ENCODE measurements at regions not wholly inside any gene's neighbourhood (a gene's known extent, or its start where the extent isn't known, plus 50 kb on each side); places are given as distances from the start of the nearest gene placed in this dataset.

DNA sequence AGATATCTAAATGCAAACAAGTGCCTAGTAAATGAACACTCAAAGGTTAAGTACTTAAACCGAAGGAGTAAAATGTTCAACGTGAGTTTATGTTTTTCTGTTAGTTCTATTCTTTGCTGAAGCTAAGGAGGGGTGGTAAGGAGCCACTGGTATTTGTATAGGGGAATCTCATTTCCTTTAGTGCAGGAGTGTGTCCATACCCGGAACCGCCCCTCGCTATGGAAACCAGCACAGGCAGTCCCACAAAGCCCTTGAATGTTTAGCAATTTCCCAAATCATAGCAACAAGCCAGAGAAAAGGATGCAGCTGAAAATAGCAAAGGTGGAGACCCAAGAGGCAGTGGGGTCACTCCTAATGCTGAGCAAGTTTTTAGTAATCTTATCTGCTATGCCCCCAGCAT, 78.8 kb upstream of the STK32A start:
- TF ChIP-seq POLR2AphosphoS5 (IDR thresholded peaks at IDR 0.05; ENCODE audit: low read depth, low read length) = no peak
- no peak for TF ChIP-seq TAF1 (IDR thresholded peaks at IDR 0.05; ENCODE audit: borderline replicate concordance, insufficient read depth, low read length)
- TF ChIP-seq, protein P1, sequence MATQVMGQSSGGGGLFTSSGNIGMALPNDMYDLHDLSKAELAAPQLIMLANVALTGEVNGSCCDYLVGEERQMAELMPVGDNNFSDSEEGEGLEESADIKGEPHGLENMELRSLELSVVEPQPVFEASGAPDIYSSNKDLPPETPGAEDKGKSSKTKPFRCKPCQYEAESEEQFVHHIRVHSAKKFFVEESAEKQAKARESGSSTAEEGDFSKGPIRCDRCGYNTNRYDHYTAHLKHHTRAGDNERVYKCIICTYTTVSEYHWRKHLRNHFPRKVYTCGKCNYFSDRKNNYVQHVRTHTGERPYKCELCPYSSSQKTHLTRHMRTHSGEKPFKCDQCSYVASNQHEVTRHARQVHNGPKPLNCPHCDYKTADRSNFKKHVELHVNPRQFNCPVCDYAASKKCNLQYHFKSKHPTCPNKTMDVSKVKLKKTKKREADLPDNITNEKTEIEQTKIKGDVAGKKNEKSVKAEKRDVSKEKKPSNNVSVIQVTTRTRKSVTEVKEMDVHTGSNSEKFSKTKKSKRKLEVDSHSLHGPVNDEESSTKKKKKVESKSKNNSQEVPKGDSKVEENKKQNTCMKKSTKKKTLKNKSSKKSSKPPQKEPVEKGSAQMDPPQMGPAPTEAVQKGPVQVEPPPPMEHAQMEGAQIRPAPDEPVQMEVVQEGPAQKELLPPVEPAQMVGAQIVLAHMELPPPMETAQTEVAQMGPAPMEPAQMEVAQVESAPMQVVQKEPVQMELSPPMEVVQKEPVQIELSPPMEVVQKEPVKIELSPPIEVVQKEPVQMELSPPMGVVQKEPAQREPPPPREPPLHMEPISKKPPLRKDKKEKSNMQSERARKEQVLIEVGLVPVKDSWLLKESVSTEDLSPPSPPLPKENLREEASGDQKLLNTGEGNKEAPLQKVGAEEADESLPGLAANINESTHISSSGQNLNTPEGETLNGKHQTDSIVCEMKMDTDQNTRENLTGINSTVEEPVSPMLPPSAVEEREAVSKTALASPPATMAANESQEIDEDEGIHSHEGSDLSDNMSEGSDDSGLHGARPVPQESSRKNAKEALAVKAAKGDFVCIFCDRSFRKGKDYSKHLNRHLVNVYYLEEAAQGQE (IDR thresholded peaks at IDR 0.05; ENCODE audit: insufficient read depth in 1 of 2, low read depth in 2 of 2, low read length in 2 of 2) = no peak
- TF ChIP-seq FOXP2 (optimal IDR thresholded peaks at IDR 0.05; ENCODE audit: borderline replicate concordance, extremely low read depth, extremely low read length, insufficient read depth) = no peak
- TF ChIP-seq SIN3A (IDR thresholded peaks at IDR 0.05; ENCODE audit: borderline replicate concordance, insufficient read depth, low read length) = no peak

DNA sequence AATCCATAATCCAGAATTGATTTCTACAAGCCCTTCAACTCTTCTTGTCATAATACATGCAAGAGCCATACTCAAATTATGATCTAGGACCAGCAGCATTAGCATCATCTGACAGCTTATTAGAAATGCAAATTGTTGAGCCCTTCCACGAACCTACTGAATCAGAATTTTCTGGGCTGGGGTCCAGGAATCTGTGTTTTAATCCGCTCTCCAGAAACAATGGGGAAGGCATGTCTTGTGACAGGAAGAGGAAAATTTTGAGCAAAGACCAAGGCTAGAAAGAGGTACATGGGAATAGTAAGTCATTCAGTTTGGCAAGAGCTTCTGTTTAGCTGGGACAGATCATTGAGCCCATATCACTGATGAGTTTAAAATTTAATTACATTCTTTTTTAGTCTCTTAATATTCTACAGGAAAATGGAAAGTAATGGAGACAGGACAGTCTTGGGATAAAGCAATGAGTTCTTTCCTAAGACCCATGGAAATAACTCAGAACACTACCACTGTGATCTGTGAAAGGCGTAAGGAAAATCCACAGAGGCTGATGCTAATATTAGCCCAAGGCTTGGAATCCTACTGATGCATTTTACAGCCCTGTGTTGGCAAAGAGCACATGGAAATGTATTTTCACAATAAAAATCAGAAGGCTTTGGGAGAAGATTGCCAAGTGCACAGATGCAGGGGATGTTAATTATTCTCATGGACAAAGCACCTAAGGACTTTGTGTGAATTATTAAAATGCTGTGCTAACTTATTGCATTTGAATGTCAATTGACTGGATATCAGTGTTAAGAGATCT, 73.7 kb upstream of the STK32A start:
- no peak for TF ChIP-seq FOXP2 (optimal IDR thresholded peaks at IDR 0.05; ENCODE audit: borderline replicate concordance, extremely low read depth, extremely low read length, insufficient read depth)
- no peak for TF ChIP-seq SIN3A (IDR thresholded peaks at IDR 0.05; ENCODE audit: borderline replicate concordance, insufficient read depth, low read length)
- TF ChIP-seq POLR2AphosphoS5 (IDR thresholded peaks at IDR 0.05; ENCODE audit: low read depth, low read length) = no peak
- no peak for TF ChIP-seq TAF1 (IDR thresholded peaks at IDR 0.05; ENCODE audit: borderline replicate concordance, insufficient read depth, low read length)
- TF ChIP-seq, protein P1 (IDR thresholded peaks at IDR 0.05; ENCODE audit: insufficient read depth in 1 of 2, low read depth in 2 of 2, low read length in 2 of 2) = no peak

DNA sequence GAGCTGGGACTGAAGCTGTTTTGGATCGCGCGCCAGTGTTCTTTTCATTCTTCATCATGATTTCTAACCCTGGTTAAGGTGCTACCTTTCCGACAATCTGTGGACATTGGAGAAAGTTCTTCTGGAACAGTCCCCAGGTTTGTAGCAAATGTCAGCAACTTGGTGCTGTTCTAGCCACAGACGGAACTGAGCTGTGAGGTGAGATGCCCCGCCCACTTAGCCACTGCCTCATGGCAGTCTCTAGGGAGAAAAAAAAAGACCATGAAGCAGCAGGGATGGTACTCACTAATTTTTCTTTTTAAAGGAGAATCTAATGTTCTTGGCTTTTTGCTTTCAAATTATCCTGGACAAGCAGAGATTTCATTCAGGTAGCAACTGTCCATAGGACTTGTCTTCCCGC, 72.1 kb upstream of the STK32A start:
- TF ChIP-seq TAF1 (IDR thresholded peaks at IDR 0.05; ENCODE audit: borderline replicate concordance, insufficient read depth, low read length) = no peak

DNA sequence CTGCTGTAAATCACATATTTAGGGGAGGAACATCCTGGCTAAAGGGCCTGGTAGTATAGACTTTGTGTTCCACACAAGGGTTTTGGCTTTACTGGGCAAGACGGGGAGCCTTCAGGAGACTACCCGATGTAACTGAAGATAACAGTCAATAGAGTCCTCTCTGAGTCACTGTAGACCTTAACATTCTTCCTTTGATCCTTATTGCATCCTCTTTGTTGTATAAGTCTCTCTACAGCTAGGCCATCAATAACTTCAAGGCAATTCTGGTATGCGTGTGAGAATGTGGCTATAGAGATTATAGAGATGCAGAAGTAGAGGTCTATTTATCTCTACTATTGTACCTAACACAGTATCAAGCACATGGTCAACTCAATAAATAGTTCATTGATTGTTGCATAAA, 67.3 kb upstream of the STK32A start:
- TF ChIP-seq, protein P1 (IDR thresholded peaks at IDR 0.05; ENCODE audit: insufficient read depth in 1 of 2, low read depth in 2 of 2, low read length in 2 of 2) = no peak
- no peak for TF ChIP-seq TAF1 (IDR thresholded peaks at IDR 0.05; ENCODE audit: borderline replicate concordance, insufficient read depth, low read length)
- TF ChIP-seq POLR2AphosphoS5 (IDR thresholded peaks at IDR 0.05; ENCODE audit: low read depth, low read length) = no peak
- no peak for TF ChIP-seq FOXP2 (optimal IDR thresholded peaks at IDR 0.05; ENCODE audit: borderline replicate concordance, extremely low read depth, extremely low read length, insufficient read depth)
- no peak for TF ChIP-seq SIN3A (IDR thresholded peaks at IDR 0.05; ENCODE audit: borderline replicate concordance, insufficient read depth, low read length)

DNA sequence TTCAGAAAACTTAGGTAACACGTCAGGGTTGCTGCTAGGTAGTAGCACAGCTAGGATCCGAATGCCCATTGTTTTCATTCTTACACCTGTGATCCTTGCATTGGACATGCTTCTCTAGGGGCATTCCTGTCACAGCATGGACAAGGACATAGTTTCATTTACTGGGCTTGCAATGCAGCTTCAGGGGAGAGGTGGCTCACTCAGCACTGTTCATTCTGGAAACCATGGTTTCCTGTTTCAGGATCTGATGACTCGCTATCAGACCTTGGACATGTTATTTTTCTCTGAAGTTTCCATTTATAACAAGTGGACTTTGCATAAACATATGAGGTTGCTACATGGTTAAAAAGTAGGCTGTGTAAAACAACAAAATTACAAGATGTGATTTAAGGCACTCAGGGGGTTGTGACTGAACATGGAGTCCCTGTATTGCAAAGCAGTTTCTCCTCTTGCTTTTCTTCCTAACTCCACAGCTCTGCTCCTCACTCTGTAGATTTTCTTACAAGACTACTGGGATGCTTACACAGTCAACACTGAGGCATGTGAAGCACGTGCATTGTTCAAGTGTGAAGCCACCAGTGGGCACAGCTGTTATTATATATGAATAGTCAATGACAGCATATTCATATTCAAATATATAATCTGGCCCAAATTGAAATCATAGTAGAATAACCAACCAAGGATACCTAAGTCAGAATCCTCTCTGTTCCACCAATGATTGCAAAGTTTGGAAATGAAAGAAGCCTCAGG, 66.1 kb upstream of the STK32A start:
- TF ChIP-seq FOXP2 (optimal IDR thresholded peaks at IDR 0.05; ENCODE audit: borderline replicate concordance, extremely low read depth, extremely low read length, insufficient read depth) (no peak), SIN3A (IDR thresholded peaks at IDR 0.05; ENCODE audit: borderline replicate concordance, insufficient read depth, low read length) (no peak), TAF1 (IDR thresholded peaks at IDR 0.05; ENCODE audit: borderline replicate concordance, insufficient read depth, low read length) (no peak), POLR2AphosphoS5 (IDR thresholded peaks at IDR 0.05; ENCODE audit: low read depth, low read length) (no peak)
- TF ChIP-seq, protein P1 (IDR thresholded peaks at IDR 0.05; ENCODE audit: insufficient read depth in 1 of 2, low read depth in 2 of 2, low read length in 2 of 2) = no peak

Data from PFSK-1 (cell line).